ENCODE measurements at regions not wholly inside any gene's neighbourhood (a gene's known extent, or its start where the extent isn't known, plus 50 kb on each side); places are given as distances from the start of the nearest gene placed in this dataset.

DNA sequence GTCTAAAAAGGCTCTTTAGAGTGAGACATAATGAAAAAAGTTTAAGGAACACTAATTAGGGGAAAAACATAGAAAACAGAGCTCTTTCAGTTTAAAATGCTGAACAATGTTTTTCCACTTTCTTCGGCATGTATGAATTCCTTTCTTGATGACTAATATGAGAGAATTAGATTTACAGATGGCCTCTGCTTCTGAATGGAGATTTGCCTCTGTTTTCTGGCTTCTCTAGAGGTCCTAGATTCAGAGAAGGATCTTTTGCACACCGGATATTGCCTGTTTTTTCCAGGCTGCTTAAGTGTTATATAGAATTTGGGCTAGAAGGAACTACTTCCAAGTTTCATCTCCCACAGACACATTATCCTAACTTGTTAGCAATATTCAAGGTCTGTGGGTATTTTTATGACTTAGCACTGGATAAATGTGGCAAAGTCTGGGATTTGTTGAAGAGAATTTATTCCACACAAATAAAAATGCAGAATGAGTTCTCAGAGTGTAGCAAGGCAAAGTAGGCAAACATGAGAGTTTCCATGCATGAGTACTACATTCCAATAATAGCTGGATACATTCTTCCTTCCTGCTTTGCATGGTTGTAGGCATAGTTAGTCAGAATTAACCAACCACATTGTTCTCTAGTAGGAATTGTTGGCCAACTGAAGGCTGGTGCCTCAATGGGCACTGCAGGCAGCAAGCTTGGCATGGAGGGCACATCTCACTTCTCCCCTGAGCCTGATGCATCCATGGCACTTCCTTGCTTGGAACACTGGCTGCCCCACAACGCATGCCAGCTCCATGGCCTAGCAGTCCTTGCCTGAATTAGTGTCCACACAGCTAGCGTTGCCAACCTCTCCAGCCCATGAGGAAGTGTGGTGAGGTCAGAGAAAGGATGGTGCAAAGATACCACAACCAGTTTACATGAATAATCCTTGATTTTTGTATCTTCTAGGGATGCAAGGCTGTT, 224.2 kb downstream of the CLIC5 start:
- DNase-seq (ENCODE audit: low spot score): no peak

DNA sequence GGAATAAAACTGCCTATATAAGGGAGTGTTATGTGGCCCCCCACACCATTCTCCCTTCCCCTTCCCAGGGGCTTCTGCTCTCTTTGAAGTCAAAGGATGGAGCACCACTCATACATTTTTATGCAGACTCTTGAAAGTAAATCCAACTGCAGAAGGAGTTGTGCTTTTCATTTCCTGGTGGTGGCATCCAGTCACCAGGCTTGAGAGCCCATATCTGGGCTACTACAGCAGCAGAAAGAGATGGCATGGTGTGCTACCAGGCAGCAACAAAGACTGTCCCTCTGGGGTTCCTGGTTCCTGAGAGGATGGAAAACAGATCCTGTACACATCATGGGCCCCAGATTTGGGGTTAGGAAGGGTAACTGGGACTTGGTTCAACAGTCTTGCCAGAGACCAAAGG, 226.4 kb downstream of the CLIC5 start:
- DNase-seq (ENCODE audit: low spot score): no peak

DNA sequence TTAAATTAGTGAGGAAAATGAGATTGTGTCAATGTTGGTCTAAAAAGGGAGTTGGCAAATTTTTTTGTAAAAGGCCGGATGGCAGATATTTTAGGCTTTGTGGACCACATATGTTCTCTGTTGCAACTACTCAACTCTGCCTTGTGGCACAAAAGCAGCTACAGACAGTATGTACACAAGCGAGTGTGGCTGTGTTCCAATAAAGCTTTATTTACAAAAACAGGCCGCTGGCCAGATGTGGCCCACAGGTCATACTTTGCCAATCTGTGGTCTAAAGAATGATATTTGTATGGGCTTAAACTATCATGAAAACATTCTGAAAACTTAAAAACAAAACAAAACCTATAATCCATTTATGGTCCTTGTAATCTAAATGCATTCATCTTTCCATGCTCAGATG, 228.3 kb downstream of the CLIC5 start:
- DNase-seq (ENCODE audit: low spot score): no peak

DNA sequence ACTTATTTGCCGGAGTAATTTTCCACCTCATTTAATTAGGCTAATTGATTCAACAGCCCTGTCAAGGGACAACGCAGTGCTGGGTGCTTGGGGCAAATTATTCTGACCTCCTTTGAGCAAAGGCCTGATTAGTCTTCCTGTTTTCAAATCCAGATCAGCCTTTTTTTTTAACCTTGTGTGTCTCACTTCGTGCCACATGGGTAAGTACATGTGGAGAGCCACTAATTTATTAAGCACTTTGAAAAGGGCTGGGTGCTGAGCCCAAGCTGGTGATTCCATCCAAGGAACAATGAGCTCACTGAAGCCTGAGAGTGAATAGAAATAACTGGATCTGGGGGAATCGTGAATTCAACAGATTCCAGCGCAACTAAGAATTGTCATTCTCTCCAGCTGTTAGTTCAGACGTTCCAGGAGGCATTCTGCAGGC, 229.3 kb downstream of the CLIC5 start:
- no peak for DNase-seq (ENCODE audit: low spot score)

DNA sequence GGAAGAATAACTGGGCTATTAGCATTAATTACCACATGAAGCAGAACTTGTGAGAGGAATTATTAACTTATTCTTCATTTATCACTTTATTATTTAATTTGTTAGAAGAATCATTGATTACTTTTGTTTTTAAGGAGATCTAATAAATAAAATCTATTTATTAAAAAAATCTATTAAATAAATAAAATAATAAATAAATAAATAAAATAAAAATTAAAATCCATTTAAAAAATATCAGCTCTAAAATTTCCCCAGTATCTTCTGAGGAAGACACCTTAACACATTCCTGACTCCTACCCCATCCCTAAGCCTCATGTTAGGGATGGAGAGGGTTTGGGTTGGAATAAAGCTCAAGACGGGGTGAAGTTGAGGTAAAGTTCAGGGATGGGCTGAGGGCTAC, 231.4 kb downstream of the CLIC5 start:
- DNase-seq (ENCODE audit: low spot score): no peak

DNA sequence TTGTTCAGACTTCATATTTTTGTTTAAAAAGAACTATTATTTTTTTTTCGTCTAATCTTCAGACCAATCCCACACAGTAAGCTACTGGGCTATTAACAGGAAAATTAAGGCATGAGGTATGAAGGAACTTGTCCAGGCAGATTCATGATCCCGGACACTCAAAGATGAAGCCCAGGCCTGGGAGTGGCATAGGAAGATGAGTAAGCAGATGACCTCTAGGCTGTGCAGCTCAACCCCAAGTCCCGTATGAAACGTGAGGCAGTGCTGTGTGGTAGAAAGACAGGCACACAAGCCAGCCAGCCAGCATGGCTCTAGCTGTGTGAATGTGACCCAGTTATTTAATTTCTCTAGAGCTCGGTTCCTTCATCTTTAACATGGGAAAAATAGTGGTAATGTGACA, 231.9 kb downstream of the CLIC5 start:
- DNase-seq (ENCODE audit: low spot score): no peak

DNA sequence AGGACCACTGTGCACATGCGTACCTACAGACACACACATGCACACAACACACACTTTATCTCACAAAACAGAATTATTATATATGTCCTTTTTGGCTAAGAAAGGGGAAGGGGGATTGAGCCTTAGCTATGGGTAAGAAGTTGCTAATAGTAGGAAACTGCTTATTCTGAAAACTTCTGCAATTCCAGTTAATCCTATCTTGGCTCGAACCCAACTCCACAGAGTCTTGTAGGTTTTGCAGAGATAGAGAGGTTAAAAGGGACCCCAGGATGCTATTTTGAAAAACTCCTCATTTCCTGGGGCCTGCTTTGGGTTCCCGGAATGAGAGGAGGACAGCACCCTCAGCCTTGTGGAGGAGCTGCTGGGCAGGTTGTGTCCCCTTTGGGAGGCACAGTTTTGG, 233.8 kb downstream of the CLIC5 start:
- no peak for DNase-seq (ENCODE audit: low spot score)

DNA sequence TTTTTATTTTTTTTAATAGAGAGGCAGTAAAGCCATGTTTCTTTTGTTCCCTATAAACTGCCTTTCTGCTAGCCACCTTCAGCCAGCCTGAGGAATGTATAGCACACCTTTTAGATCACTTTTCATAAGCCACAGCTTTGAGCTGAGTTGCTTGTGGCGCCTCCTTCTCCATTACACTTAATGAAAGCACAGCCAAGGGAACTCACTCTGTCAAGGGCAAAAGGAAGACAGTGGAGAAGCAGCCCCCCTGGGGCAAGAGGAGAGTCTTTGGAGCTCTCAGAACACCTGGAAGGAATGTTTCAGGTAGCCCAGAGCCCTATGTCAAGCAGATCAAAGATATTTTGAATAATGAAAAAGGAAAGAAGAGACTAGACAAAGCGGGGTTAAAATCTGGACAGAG, 235.1 kb downstream of the CLIC5 start:
- DNase-seq (ENCODE audit: low spot score): no peak

DNA sequence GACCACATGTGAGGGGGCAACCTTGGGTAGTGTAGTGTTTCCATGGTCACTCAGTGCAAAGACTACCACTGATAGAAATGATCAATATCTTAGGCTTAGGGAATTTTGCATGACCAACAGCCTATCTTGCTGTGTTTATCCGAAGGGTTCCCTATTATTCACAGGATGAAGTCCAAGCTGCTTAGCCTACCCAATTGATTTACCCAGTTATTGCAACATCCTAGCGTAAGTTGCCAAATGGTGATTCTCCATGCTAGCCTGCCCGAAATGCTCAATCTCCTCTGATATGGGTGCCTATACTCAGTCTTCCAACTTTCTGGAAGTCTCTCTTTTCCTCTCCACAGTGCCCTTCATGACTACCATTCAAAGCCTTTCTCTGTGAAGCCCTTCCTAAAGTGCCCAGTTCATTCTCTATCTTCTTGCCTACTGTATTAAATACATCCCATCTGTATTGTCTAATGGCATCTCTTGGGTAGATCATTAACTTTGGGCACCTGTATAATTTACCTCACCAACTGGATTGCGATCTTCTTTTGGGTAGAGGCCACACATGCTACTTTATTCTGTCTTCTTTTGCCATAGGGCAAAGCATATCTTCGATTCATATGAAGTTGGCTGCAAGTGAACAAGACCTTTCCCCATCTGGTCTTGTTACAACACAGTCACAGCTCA, 240.5 kb downstream of the CLIC5 start:
- no peak for DNase-seq (ENCODE audit: low spot score)

DNA sequence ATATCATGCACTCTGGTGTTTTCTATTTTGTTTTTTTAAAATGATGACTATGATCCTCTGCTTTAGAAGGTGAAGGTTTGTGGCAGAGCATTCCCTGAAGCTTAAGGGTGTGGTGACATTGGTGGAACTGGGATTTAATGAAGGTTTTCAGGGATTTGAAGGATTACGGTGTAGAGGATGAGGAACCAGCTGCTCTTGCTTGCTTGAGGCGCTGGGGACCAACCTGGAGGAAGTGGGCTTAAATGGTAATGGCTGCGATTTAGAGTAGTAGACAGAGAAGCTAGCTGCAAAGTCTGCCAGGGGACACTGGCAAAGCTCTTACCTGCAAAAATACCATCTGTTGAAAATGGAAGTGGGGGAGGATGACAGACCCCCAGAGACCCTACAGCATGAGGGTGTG, 241.8 kb downstream of the CLIC5 start:
- DNase-seq (ENCODE audit: low spot score): no peak

DNA sequence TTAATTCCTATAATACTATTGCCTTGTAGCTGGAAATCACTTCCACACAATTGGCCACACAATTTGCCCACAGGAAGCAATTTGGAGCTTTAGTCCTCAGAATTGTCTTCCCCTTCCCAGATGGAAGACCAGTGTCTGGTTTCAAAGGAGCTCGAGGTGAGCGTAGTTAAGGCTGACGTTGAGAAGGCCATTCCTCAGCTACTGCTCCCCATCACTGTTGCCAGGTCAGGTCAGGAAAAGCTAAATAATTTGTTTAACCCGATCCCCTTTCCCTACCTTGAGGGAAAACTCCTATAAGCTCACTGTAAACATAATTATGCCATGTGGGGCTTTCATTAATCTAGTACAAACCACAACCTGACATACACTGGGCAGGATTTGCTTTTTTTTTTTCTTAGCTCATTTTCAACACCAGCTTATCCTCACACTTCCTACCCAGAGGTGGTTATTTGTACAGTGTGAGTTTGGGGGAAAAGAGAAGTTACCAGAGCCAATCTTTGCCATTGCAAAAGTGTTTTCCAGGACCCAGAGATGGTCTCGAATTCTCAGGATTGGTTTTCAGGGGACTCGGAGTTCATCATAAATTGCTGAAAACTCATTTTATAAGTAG, 242.7 kb downstream of the CLIC5 start:
- DNase-seq (ENCODE audit: low spot score): no peak

DNA sequence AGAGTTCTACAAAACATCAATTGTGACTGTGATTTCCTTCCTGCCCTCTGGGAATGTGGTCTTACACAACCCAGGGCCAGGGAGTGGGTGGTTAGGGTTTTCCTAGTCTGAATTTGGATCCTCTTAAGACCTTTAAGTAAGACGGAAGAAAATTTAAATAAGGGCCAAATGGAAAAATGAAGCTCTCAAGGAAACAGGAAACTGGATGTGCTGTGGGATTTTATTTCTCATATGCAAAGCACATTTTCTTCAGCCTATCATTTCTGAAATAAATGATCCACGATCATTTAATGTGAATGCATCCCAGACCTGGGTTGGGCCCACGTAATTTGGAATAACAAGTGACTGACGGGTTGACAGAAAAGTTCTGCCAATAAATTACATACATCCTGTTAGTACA, 243.6 kb downstream of the CLIC5 start:
- no peak for DNase-seq (ENCODE audit: low spot score)

DNA sequence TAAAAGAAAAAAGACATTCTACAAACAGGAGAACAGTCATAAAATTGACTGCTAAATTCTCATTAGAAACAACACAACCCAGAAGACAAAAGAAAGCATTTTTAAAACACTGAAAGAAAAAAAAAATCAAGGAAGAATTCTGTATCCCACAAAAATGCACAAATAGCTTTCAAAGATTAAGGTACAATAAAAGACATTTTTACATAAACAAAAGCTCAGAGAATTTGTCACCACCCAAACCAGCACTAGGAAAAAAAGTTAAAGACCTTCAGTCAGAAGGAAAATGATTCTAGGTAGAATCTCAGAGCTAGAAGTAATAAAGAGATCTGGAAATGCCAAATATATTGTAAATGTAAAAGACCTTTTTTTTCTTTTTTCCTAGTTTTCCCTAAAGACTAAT, 252.4 kb downstream of the CLIC5 start:
- DNase-seq (ENCODE audit: low spot score): no peak

DNA sequence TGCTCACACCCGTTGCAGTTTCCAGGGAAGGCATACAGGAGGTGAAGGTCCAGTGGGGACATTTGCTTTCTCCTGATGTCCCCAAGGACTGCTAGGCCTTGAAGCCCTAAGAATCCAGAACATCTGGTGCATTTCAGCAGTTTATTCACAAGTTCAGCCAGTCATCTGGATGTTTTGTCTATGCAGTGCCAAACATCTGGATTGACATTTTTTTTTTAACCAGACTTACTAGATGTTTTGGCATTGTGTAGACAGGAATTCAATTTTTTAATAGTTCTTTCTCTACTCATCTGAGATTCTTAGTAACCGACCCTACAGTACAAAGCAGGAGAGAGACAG, 256.2 kb downstream of the CLIC5 start:
- no peak for DNase-seq (ENCODE audit: low spot score)

DNA sequence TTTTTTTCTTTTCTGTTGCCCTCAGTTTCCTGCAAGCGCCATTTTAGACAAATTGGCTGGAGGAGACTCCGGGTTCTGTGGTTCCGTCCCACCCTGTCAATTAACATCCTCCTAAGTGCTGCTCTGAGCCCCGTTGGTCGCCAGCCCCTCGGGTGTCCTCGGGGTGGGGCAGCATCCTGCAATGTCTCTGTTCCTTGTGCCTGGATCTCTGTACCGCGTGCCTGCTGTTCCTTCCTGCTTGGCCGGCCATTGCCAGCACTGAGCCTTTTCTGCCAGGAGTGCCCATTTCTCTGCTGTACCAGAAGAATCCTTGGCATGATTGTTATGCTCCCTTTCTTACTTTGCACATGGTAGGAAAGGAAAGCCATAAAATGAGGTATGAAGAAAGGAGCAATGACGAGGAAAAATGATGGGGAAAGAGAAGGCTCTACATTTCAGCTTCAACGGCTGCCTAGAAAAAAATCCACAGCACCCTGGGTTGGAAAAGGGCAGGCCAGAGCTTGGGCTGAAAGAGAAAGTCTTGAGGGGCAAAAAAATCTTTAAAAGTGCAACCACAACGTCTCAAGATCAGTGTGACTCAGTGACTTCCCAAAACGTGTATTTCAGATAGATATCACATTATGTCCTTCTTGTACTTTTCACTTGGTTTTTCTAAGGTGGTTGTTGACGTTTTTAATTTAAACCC, 256.7 kb downstream of the CLIC5 start:
- no peak for DNase-seq (ENCODE audit: low spot score)

DNA sequence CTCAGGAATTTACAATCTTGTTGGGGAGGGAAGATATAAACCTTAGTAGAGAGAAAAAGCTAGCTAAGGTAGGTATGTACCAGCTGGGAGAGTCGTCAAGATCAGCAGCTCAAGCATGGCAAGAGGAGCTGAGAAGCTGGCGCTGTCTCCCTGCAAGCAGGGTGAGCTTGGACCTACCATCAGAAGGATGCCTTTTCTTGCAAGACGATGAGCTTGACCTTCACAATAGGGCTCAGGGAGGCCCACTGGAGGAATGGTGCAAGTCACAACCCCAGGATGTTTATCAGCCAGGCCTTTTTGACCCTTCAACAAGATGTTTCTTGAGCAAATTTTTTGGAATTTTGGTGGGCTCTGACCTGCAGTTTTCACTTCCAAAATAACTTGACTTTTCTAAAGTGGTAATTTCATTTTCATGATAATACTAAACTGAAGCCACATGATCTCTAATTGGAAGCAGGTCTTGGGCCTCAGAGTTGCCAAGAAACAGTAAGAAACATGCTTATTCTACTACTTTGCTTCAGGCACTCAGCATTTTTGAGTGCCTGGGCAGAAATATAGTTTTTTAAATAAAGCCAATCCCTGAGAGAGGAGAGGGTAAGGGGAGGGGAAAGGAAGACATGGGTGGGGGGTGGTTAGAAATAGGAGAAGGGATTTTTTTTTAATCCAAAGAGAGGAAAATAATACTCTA, 258.1 kb downstream of the CLIC5 start:
- no peak for DNase-seq (ENCODE audit: low spot score)

DNA sequence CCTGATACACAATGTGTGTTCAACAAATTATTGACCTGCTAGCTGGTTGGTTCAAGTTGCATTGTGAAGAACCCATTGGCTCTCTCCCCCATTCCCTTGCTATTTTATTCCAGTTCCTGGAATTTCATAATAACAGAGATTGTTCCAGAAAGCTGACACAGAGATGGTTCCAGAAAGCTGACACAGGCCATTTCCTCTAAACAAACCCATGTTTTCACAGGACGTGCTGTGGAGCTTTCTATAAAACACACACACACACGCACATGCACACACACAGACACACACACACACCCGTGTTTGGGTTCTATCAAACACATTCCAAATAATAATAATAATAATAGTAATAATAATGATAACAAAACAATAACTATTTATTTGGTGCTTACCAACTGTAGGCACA, 259.1 kb downstream of the CLIC5 start:
- DNase-seq (ENCODE audit: low spot score): no peak

DNA sequence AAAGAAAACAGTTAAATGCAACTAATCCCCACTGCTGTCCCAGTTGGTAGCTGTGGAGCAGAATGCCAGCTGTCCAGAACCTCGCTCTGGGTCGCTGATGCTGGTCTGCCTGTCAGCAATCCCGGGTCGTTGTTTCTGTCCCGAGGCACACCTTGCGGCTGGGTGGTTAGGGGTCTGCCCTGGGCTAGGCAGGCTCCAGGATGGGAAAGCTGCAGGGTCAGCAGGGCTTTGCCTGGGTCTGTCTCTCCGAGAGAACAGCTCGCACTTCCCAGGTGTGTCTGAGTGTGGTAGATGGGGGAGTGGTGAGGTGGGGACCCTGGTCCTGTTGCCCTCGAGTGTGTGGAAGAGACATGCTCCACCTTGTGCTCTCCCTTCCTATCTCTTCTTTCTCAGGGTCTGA, 261.2 kb downstream of the CLIC5 start:
- DNase-seq (ENCODE audit: low spot score): no peak

DNA sequence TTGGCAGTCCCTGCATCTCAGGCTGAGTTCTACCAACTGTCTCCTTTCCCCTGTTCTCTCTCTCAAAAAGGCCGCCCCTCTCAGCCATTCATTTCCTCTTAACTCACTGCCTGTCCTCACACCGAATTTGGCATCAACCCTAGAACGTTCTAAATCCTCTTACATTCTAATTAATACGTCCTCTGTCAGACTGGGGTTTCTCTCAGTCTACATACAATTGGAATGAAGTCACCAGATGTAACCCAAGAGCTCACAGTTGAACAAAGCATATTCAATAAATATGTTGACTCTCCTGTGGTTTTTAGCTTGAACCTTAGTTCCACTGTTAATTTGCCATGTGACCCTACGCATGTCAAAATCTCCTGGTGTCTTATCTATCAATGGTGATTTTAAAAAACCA, 269.6 kb downstream of the CLIC5 start:
- no peak for DNase-seq (ENCODE audit: low spot score)

DNA sequence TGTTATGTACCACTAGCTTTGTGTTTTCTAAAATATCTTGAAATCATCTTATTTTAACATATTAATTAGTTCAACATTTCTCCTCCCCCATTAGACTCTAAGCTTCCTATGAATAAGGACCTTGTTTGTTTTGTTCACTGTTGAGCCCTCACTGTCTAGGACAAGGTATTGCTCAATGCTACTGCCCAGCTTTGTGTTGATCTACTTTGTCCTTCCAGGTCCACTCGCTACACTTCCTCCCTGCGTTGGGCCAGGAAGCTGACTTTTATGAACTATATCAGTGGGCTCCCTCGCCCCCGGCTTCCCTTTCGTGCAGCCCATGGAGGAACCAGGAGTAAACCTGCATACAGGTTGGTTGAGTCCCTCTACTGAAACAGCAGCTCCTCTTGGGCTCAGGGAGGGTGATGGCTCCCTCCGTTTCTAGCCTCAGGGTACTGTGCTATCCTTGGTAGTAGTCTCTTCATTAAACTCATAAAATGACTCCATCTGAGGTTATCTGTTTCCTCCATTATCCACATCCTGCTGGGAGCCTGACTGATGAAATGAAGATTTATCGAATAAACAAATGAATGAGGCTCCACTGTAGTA, 272.5 kb downstream of the CLIC5 start:
- peak; percentile 9 for DNase-seq (ENCODE audit: low spot score)

DNA sequence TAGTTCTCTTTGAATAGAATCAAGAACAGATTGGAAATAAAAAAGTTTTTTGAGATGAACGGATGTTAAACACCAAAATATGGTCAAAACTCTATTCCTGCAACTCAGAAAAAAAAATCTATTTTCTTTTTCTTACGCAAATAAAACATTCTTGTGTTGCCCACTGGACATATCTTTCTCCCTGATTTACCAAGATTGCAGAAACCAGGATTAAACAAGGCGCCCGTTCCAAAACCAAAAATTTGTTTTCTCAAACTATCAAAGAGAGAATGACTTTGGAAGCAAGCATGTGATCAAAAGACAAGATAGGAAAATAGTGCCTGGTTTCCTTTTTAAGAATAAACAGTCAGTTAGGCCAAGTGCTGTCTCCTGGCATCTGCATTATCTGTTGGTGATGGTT, 273.1 kb downstream of the CLIC5 start:
- no peak for DNase-seq (ENCODE audit: low spot score)
